ENCODE measurements at regions not wholly inside any gene's neighbourhood (a gene's known extent, or its start where the extent isn't known, plus 50 kb on each side); places are given as distances from the start of the nearest gene placed in this dataset.
"Not testable (repeated sequence)": the region's sequence is repeated elsewhere in the genome, so short reads cannot be mapped to it uniquely, and the experiment has no call there.

DNA sequence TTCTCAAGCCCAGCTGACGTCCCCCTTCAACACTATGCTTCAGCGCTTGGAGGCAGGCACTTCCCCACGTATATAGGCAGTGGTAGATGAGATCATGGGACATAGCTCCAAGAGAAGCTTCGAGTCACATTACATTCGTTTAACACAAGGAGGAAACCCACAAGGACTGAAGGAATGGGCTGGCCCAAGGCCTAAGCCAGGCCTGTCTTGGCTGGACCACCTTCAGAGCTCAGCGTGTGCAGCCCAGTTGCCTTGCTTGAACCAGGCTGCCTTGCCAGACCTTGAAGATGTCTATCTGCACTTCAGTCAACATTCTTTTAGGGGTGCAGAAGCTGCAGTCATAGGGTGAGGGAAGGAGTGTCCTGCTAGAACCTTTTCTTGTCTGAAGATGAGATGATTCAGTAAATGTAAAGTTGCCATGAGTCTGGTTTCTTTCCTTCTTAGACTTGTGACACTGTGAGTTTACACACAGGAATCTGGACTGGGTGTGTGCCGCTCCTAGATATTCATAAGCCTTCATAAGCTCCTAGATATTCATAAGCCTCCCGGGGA, 144.1 kb upstream of the RBPJ start:
- peak in 1 of 2 donors; percentile 25 for DNase-seq

DNA sequence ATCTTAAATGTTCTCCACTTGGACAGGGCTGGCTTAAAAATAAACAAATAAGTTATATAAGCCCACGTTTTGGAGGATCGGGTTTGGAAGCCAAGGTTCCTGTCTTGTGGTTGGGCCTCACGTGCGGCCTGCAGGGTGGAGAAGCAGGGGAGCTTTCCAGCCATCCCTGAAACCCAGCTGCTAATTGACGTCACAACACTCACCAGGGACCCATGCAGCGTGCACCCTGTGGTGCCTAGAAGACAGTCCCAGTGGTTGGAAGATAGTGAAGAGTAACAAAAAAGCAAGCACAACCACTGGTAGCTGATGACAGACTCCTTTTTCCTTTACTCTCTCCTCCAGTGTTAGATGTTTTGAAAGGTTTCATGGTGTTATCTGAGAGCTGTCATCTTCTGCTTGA, 142.0 kb upstream of the RBPJ start:
- DNase-seq, result no peak

DNA sequence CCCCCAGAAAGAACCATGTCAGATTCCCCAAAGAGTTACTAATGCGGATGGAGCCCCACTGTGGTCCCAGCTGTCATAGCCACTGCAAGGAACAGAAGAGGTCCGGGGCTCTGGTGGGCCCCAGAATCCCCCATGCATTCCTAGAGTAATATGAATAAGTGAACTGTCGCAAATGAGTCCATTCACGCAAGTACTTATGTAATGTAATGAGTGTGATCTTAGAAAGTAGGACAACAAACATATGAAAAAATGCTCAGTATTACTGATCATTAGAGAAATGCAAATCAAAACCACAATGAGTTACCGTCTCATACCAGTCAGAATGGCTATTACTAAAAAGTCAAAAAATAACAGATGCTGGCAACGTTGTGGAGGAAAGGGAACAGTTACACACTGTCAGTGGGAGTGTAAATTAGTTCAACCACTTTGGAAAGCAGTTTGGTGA, 141.5 kb upstream of the RBPJ start:
- no peak for DNase-seq

DNA sequence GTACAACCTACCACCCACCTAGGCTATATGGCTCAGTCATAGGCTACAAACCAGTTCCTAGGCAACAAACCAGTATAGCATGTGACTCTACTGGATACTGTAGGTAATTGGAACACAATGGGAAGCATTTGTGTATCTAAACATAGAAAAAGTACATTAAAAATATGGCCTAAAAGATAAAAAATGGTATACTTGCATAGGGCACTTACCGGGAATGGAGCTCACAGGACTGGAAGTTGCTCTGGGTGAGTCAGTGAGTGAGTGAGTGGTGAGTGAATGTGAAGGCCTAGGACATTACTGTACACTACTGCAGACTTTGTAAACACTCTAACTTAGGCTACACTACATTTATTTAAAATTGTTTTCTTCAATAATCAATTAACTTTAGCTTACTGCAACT, 139.2 kb upstream of the RBPJ start:
- DNase-seq, result no peak

DNA sequence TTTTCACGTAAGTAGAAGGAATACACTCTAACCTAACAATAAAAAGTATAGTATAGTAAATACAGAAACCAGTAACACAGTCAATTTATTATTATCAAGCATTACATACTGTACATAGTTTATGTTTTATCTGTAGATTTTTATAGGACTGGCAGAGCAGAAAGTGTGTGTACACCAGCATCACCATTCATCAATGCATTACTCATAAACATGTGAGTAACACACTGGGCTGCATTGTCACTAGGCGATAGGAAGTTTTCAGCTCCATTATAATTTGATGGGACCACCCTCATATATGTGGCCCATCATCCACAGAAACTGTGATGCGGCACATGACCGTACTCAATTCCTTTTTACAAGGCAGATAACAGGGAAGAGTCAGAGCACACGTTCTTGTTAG, 137.8 kb upstream of the RBPJ start:
- DNase-seq, result no peak

DNA sequence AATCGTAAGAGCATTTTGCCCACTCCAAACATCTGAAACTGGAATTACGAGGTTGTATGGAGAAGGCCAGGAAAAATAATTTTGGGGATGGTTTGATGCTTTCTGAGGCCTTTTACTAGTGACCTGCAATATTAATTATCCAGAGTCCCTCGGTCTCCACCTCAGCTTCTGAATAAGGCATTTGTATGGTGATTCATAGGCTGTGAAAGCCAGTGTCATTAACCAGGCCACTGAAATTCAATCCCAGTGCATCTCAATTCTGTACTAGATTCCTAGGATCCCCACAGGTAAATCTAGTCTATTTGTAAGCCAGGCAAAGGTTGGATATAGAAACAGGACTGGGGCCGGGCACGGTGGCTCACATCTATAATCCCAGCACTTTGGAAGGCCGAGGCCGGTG, 135.4 kb upstream of the RBPJ start:
- no peak for DNase-seq

DNA sequence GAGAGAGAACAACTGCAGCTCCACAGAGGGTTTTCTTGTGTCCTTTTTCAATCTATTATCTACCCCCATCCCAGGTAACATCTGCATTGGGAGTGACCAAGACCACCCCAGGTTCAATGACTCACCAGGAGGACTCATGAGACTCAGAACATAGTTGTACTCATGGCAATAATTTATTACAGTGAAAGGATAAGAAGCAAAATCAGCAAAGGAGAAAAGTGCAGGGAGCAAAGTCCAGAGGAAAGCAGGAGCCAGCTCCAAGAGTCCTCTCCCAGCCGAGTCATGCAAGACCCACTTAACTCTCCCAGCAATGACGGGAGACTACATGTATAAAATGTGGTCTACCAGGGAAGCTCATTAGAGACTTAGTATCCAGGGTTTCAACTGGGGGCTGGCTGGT, 129.5 kb upstream of the RBPJ start:
- no peak for DNase-seq

DNA sequence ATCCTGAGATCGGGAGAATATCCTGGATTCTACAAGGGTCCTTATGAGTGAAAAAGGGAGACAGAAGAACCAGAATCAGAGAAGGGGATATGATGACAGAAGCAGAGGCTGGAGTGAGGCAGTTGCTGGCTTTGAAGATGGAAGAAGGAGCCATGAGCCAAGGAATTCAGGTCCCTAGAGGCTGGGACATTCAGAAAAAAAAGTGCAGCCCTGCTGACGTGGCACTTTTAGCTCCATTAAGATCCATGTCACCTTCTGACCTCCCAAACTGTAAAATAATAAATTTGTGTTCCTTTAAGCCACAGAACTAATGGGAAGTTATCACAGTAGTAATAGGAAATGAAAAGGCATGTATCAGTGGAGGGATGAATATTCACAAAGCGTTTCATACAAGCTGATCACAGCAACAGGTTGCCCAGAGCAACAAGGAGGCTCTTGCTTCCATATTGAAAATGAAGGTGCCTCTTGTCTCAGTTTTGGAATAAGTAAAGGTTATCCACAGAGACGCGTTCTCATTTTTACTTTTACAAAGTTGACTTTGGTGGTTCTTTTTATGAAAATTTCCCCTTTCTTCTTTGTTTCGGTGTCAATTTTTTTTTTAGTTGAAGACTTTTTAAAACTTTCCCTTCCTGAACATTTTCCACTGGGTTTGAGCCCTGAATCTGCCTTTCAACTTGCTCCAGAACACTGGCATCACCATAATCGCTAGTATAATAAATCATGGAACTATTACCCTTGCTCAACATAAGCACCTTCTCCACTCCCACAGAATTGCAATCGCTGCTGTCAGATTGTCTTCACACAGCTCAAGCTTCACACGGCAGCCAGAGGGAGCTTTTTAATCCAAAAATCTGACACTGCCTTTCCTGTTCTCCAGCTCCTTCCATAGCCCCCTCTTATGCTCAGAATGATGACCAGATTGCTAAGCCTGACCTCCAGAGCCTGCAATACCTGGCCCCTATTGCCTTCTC, 127.6 kb upstream of the RBPJ start:
- DNase-seq, result no peak

DNA sequence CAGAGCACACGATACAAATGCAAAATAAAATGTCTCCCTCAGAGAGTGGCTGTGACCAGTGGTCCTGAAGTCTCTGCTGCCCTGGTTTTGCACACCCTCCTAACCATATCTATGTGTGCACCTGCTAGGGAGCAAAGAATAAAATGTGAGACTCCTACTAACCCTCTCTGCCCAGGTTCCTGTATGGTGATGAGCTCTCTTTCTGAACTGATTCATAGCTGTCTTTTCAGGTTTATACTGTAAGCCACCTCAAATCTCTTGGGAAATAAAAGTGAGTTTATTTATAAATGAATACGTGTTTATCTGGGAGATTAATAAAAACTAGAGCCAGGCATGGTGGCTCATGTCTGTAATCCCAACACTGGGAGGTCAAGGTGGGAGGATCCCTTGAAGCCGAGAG, 126.0 kb upstream of the RBPJ start:
- no peak for DNase-seq

DNA sequence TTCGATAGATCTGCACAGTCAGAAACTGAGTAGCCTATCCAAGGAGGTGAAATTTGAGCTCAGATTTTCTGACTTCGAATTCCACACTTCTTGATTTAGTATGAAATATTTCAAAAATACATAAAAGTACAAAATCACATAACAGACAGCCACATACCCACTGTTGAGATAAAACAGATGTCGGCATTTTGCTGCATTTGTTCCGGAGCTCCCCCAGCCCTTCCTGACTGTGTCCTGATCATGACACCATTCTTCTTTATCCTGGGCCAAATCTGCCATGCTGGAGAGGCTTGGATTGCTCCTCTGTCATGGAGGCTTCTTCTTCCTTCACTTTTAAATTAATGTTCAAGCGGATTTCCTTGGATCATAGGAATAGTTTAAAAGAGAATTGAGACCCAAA, 124.2 kb upstream of the RBPJ start:
- no peak for DNase-seq

DNA sequence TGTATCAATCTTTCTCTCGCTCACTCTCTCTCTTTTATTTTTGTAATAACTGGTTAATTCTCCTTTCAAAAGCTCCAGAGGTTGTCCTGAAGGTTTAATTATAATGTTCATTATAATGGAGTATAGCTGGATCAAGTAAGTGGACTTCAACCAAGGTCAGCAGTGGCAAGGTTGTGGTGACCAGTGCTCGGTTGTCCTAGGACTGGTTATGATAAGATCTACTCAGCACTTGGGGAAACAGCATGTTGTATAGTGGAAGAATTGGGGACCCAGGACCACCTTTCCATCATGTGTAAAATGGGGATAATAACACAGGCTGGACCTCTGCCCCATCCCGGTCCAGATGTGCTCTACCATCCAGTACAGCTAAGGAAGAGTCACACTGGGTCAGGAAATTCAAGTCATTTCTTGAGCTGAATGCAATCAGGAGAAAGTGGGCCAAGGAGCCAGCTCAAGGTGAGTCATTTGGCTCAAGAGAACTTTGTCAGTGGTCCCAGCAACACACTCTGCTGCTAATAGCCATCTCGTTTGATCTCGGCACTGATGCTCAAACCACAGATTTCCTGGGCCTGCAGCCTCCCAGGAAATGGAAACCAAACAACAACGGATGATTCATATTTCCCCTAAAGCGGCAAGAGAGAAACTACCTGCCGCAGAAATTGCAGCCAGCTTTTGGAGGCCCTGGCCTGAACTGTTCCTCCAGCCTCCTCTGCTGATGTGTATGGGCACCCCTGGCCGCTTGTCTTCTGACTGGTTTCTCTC, 123.6 kb upstream of the RBPJ start:
- DNase-seq, result peak in 1 of 2 donors; percentile 14

DNA sequence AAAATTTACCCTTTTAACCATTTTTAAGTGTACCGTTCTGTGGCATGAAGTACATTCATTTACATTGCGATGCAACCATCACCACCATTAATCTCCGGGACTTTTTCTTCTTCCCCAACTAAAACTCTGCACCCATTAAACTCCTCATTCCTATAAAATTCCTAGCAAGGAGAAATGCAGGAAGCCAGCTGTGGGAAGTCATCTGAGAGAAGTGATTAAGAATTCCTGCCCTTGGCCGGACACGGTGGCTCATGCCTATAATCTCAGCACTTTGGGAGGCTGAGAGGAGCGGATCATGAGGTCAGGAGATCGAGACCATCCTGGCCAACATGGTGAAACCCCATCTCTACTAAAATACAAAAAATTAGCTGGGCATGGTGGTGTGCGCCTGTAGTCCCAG, 121.9 kb upstream of the RBPJ start:
- not testable (repeated sequence) for DNase-seq

DNA sequence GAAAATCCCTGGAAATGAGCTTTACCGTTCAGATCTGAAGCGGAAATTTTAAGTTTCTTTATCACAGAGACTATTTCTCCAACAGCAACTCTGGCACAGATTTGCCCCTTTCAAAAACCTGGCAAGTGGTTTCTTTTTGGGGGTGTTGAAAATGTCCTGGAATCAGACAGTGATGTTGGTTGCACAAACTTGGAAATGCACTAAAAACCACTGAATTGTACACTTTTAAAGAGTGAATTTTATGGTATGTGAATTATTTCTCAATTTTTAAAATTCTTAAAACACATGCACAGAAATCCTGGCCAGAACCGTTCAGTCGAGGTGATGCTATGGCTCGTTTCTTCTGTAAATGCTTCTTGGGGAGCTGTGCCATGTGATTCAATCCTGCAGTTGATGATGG, 121.2 kb upstream of the RBPJ start:
- DNase-seq, result no peak

DNA sequence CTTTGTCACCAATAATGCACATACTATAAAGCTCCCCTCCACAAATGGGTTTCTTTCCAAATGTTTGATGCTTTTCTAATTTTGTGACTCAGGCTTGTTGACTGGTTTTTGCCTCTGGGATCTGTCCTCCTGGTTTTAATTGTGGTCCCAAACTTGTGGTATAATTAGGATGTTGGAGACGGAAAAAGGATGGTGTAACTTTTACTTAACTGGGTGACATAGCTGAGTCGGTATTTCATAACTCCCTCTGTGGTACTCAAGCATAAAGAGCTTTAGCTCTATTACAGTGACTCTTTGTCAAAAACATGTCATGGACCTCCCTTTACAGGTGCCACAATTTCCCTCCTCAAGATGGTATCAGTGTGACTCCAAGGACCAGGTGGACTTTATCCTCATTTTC, 119.7 kb upstream of the RBPJ start:
- peak in 1 of 2 donors; percentile 48 for DNase-seq

DNA sequence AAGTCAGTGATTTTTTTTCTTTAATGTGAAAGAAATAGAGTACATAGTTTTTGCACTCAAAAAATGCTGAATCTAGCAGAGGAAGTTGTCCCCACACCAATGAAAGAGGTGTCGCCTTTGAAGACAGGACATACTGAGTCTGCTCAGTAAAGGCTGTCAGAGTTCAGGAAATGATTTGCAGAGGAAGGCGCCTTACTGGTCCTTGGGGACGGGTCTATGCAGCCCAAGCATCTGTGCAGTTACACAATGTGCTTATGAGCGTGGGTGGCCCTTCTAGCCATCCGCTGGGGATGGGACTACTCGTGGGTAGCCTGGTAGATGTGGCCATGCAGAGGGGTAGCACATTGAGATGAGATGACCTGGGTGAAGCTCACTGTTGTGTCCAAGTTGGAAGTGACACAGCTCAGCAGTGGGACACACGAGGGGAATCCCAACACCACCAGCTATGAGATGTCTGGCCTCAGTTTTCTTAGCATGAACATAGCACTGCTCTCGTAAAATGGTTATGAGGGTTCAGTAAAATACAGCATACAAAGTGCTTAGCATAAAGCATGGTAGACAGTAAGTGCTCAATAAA, 116.5 kb upstream of the RBPJ start:
- DNase-seq, result no peak

DNA sequence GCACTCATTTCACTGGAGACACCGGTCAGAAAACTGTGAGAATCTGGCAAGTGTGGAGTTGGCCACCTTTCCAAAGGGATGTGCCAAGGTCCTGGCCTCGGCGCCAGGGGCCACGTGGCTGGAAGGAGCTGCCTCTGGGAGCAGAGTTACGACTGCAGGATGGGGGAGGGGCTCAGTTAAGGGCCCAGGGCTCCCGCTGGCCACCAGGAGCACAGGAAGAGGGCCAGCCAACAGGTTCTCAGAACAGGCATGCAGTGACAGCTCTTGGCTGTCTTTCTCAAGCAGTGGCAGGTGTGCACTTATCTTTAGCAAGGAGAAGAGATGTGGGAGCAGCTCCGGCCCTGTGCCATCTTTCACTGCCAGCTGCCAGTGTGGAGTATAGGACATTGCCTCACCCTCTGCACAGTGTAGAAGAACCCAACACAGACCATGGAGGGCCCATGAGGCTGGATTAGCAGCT, 115.9 kb upstream of the RBPJ start:
- DNase-seq, result no peak

DNA sequence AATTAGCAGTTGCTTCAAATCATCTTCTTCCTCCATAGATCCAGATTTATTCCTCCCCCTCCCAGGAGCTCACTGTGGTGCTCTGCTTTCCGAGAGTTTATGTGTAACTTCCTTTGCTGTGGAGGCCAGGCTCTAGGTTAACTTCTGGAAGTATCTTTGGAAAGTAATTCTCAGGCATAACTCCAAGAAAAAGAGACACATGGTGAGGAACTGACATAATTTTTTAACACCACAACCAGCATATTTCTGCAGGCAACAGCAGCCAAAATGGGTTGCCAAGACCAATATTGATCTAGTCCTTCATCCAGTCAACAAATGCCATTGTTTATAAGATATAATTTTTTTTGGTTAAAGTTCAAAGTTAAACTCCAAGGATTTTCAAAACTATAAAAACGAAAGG, 114.5 kb upstream of the RBPJ start:
- DNase-seq, result no peak

DNA sequence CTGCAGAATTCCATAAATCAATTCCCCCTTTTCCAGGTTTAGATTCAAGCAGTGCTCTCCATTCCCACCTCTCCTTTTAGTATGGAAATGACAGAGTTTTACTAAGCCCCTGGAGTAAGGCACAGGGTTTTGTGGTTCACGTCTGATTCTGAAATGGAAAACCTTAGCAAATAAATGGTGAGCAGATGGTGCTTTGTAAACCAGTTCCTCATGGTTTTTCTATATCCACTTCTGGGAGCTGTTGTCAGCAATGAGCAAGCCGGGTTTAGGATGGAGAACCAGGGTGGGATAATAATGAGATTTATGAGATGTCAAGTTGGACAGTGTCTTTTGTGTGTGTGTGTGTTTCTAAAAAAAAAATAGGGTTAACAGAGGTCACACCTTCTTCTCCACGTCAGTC, 113.8 kb upstream of the RBPJ start:
- no peak for DNase-seq

DNA sequence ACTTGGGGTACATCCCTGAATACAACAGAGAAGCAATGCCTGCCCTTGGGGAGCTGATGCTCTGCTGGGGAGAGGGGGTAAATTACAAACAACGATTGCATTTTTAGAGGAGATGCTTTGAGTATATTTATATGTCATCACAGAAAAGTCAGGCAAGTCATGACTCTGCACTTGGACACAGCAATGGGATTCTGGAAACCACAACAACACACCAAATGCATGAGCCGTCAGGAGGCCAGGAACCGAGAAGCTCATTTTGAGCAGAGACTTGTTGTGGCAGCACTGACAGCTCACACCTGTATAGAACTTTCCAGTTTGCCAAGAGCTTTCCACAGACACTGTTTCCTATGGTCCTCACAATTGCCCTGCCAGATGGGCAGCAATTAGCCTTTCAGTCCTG, 113.2 kb upstream of the RBPJ start:
- DNase-seq, result no peak

DNA sequence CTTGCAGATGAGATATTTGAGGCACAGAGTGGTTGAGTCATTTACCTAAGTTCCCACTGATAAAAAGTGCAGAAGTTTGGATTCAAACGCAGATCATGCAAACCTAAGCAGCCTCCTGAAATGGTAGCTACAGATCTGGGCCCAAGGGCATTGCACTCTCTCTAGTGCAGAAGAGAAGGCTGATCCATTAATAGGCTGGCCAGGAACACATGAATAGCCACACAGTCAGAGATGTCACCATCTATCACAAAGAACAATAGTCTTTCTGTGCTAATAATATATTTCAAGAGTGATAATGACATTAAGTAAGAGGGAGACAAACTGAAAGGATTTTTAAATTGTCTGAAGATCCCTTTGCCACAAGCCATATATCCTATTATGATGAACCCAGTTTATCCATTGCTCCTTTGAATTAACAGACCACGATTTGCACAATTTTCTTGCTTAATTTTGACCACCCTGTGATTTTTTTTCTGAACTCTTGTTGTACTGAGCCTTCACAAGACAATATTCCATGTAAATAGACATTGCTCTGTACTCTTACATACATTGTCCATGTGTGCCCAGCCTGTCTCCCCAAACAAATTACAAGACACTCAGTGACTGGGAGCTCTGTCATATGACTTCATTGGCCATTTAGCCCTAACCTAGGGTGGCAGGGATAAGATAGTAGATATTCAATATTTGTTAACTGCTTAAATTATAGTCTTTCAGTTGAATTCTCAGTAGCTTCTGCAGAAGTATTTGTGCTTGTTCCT, 112.4 kb upstream of the RBPJ start:
- DNase-seq, result no peak

DNA sequence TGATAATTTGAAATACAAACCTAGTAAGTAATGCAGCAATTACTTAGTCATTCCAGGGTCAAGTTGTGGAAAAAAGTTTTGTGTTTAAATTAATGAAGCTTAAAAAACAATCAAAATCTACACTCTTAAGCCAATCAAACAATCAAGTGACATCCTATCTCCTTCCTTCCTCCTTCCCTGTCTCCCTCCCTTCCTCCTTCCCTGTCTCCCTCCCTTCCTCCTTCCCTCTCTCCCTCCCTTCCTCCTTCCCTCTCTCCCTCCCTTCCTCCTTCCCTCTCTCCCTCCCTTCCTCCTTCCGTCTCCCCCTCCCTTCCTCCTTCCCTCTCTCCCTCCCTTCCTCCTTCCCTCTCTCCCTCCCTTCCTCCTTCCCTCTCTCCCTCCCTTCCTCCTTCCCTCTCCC, 111.4 kb upstream of the RBPJ start:
- DNase-seq, result not testable (repeated sequence)

DNA sequence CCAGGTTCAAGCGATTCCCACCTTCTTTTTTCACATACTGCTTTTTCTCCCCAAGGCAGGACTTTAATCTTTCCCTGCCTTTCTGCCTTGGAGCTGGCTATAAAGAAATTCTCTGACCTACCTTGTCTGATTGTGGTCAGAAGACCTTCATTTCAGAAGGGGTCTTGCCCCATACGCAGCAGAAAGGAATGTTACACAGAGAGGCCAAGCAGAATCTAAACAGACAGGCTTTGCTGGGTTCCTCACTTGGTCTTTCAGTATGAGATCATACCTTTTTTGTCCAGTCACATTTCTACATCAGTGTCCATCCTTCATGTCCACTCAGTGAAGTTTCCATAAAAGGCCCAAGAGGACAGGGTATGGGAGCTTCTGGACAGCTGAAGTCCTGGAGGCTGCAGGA, 108.3 kb upstream of the RBPJ start:
- no peak for DNase-seq
